ENCODE measurements at regions not wholly inside any gene's neighbourhood (a gene's known extent, or its start where the extent isn't known, plus 50 kb on each side); places are given as distances from the start of the nearest gene placed in this dataset.
A peak's percentile ranks its signal among the peaks of the same experiment; 100 is the strongest.

- Histone ChIP-seq H3K36me3 (replicated peaks in 1 of 2; ENCODE audit: insufficient read depth in 1 of 2, low read depth in 2 of 2) (no peaks in the 10 kb centered on the region), H3K4me3 (no peak overlapping the region), H3K27ac (no peak overlapping the region), H3K4me1 (no peaks in the 10 kb centered on the region), H3K27me3 (no peaks in the 10 kb centered on the region), H3K9me3 (no peaks in the 10 kb centered on the region)
- intact Hi-C loops (cut with DNase I): loop anchor here (10.0 kb wide), 1 partner anchor 83 kb away; no protein-coding TSS in a partner anchor
- ATAC-seq (no peak), DNase-seq (no peak)
- WGBS, 2 donors: 82% methylated on average over 7 of the region's 7 CpGs
- no peak for TF ChIP-seq CTCF (IDR thresholded peaks at IDR 0.05)
- TF ChIP-seq POLR2A (IDR thresholded peaks at IDR 0.05): no peak
Measured at GRCh38 chr2:177331466-177331997, 61.0 kb upstream of the AGPS start.

GRCh38 chr2:177332026-177332991 lies 60.3 kb upstream of the AGPS start:
- Histone ChIP-seq H3K27ac (no peak overlapping the region), H3K36me3 (replicated peaks in 1 of 2; ENCODE audit: insufficient read depth in 1 of 2, low read depth in 2 of 2) (no peaks in the 10 kb centered on the region), H3K27me3 (no peaks in the 10 kb centered on the region), H3K4me3 (no peak overlapping the region), H3K9me3 (no peaks in the 10 kb centered on the region), H3K4me1 (no peaks in the 10 kb centered on the region)
- peak; percentile 90 for ATAC-seq
- WGBS, 2 donors: 26 to 35% methylated on average over 9 of the region's 9 CpGs
- intact Hi-C loops (cut with DNase I): loop anchor here (10.0 kb wide), 1 partner anchor 82 kb away; no protein-coding TSS in a partner anchor
- peak; percentile 35 to 67 (median 46) for DNase-seq
- TF ChIP-seq CTCF (IDR thresholded peaks at IDR 0.05) (peak in 6 of 7 experiments; percentile 49 to 88 (median 79)), POLR2A (IDR thresholded peaks at IDR 0.05) (no peak)

GRCh38 chr2:177332992-177333388 lies 59.6 kb upstream of the AGPS start:
- Histone ChIP-seq H3K27ac (no peak overlapping the region), H3K27me3 (no peaks in the 10 kb centered on the region), H3K36me3 (replicated peaks in 1 of 2; ENCODE audit: insufficient read depth in 1 of 2, low read depth in 2 of 2) (no peaks in the 10 kb centered on the region), H3K4me1 (no peaks in the 10 kb centered on the region), H3K4me3 (no peak overlapping the region), H3K9me3 (no peaks in the 10 kb centered on the region)
- 50 to 60% methylated on average over 5 of the region's 5 CpGs for WGBS, 2 donors
- no peak for TF ChIP-seq CTCF (IDR thresholded peaks at IDR 0.05)
- no peak for TF ChIP-seq POLR2A (IDR thresholded peaks at IDR 0.05)
- ATAC-seq: no peak
- intact Hi-C loops (cut with DNase I): loop anchor here (10.0 kb wide), 1 partner anchor 82 kb away; no protein-coding TSS in a partner anchor
- no peak for DNase-seq

- H3K36me3 ChIP-seq (replicated peaks in 1 of 2; ENCODE audit: insufficient read depth in 1 of 2, low read depth in 2 of 2): no peaks in the 10 kb centered on the region
- no peak for TF ChIP-seq POLR2A (IDR thresholded peaks at IDR 0.05)
- TF ChIP-seq CTCF (IDR thresholded peaks at IDR 0.05): peak; percentile 75 to 99 (median 93)
- ATAC-seq (peak; percentile 63), DNase-seq (peak in 3 of 4 donors; percentile 20 to 49 (median 20))
- no peak overlapping the region for H3K27ac ChIP-seq
- H3K27me3 ChIP-seq: no peaks in the 10 kb centered on the region
- intact Hi-C loops (cut with DNase I): loop anchor here (10.0 kb wide), 1 partner anchor 80 kb away; no protein-coding TSS in a partner anchor
- no peaks in the 10 kb centered on the region for H3K4me1 ChIP-seq
- no peak overlapping the region for H3K4me3 ChIP-seq
- 26 to 33% methylated on average over 2 of the region's 2 CpGs for WGBS, 2 donors
- no peaks in the 10 kb centered on the region for H3K9me3 ChIP-seq
Measured at GRCh38 chr2:177334940-177335543, 57.5 kb upstream of the AGPS start.
